Common myeloid progenitor, CD34-positive (primary cell): ENCODE measurements at regions not wholly inside any gene's neighbourhood (a gene's known extent, or its start where the extent isn't known, plus 50 kb on each side); places are given as distances from the start of the nearest gene placed in this dataset.

ENCODE experiments used
- CTCF ChIA-PET: fragments of 350-600 bp; sonication (Branson Sonifier 250); formaldehyde crosslinking; loops from one replicate; lab custom pipeline; 2021; ENCODE audit warnings: antibody characterized with exemption; lab: Charles Lee
- POLR2A ChIA-PET: fragments of 350-600 bp; sonication (Branson Sonifier 250); formaldehyde crosslinking; loops from one replicate; lab custom pipeline; 2021; ENCODE audit warnings: antibody characterized with exemption; lab: Charles Lee
- DNase-seq, 3 donors: peaks; one replicate each; pipeline versions ENCODE4 v3.0.0 to v3.0.0-alpha.2; 2013
- H3K27ac ChIP-seq, 2 experiments: 1 replicate in 1 of 2; 2 replicates in 1 of 2; pipeline ENCODE4 v1.7.0; 2013; ENCODE audit warnings: inconsistent platforms in 2 of 2, low read length in 2 of 2, mild to moderate bottlenecking in 2 of 2, low read depth in 1 of 2, moderate library complexity in 1 of 2; ENCODE audit not compliant: severe bottlenecking in 2 of 2, insufficient read depth in 1 of 2, poor library complexity in 1 of 2
- H3K27me3 ChIP-seq, 5 experiments: replicated peaks in 2 of 5; 1 replicate in 3 of 5; 2 replicates in 2 of 5; pipeline versions ENCODE4 v1.6.1 to v1.7.0; 2013; ENCODE audit warnings: low read length in 4 of 5, mild to moderate bottlenecking in 2 of 5, moderate library complexity in 2 of 5, inconsistent platforms in 1 of 5; ENCODE audit not compliant: insufficient read depth in 5 of 5, control insufficient read depth in 4 of 5
- H3K36me3 ChIP-seq, 4 experiments: 1 replicate in 2 of 4; 2 replicates in 2 of 4; pipeline versions ENCODE4 v1.6.1 to v1.7.0; 2013; ENCODE audit warnings: low read length in 3 of 4, control low read depth in 1 of 4, mild to moderate bottlenecking in 1 of 4; ENCODE audit not compliant: control insufficient read depth in 4 of 4, insufficient read depth in 4 of 4
- H3K4me1 ChIP-seq, 4 experiments: 1 replicate in 3 of 4; 2 replicates in 1 of 4; pipeline versions ENCODE4 v1.6.1 to v1.7.1; 2013; ENCODE audit warnings: low read length in 3 of 4, mild to moderate bottlenecking in 3 of 4, control low read depth in 1 of 4, inconsistent platforms in 1 of 4, moderate library complexity in 1 of 4; ENCODE audit not compliant: control insufficient read depth in 4 of 4, insufficient read depth in 4 of 4; ENCODE audit errors: control extremely low read depth in 1 of 4
- H3K4me3 ChIP-seq, 7 experiments: 1 replicate in 4 of 7; 2 replicates in 3 of 7; pipeline versions ENCODE4 v1.5.1 to v1.7.0; 2013; ENCODE audit warnings: mild to moderate bottlenecking in 7 of 7, low read length in 6 of 7, moderate library complexity in 6 of 7, inconsistent platforms in 2 of 7, low read depth in 2 of 7, control low read depth in 1 of 7; ENCODE audit not compliant: insufficient read depth in 4 of 7, control insufficient read depth in 1 of 7; ENCODE audit errors: extremely low read depth in 1 of 7
- H3K9me3 ChIP-seq, 5 experiments: 1 replicate in 4 of 5; 2 replicates in 1 of 5; pipeline versions ENCODE4 v1.6.1 to v1.7.1; 2013; ENCODE audit warnings: low read length in 4 of 5, mild to moderate bottlenecking in 2 of 5, inconsistent platforms in 1 of 5, low read depth in 1 of 5, moderate library complexity in 1 of 5; ENCODE audit not compliant: control insufficient read depth in 4 of 5, insufficient read depth in 2 of 5; ENCODE audit errors: control extremely low read depth in 1 of 5
- WGBS: methylation state at CpG from one replicate; pipeline ENCODE4 v1.1.5; 2013; ENCODE audit not compliant: insufficient coverage; 5-methylcytosine and 5-hydroxymethylcytosine counted together

DNA sequence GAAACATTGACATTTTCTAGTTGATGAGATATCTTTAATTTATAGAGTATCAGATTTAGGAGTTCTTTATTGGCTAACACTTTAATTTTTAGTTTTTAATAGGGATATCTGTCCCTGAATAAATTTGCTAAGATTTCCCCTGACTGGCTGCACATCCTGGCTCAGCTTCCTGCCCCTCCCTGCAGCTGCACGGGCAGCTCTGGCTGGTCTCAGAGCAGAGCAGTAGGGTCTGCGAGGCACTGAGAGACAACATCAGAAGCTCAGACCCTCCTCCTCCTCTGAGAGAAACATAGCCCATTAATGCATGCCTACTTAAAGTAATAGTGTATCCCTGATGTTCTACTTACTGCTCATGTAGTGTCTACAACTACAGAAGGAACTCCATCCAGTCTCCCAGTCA is 139.2 kb downstream of the TNFSF13B start:
- Histone ChIP-seq H3K4me3 (no peak overlapping the region), H3K27ac (peak overlapping the region in 1 of 2 experiments; percentile 22), H3K27me3 (no peaks in the 10 kb centered on the region), H3K36me3 (no peaks in the 10 kb centered on the region), H3K9me3 (no peaks in the 10 kb centered on the region), H3K4me1 (peaks cover 6 to 38% (median 20%) of the 10 kb centered on the region in 4 experiments)
- 0% methylated on average over 2 of the region's 2 CpGs for WGBS
- DNase-seq, result peak in 2 of 3 donors; percentile 12 to 33
- POLR2A ChIA-PET, result no interaction called here
- CTCF ChIA-PET, result interaction anchor here (1.0 kb wide), 1 partner anchor 9 kb away, joined by 3 read pairs; no protein-coding TSS in a partner anchor

DNA sequence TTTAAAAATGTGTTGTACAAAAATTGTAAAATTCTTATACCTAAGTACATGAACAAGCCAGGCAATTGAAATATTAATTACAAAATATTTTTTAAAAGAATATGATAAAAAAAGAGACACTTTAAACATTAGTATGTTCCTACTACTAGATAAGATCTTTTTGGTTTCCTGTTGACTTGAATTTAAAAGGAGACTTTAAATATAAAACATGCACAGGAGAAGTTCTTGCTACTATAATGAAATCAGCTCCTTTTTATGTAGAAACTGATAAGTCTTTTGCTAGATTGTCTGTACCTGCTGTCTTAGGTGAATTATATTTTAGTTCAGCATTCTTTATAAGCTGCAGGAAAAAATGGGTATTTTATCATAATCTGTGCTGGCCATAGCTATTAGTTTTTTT is 140.2 kb downstream of the TNFSF13B start:
- no peaks in the 10 kb centered on the region for H3K36me3 ChIP-seq
- DNase-seq, result no peak
- peak overlapping the region in 1 of 7 experiments; percentile 12 for H3K4me3 ChIP-seq
- CTCF ChIA-PET, result interaction anchor here (1.0 kb wide), 1 partner anchor 8 kb away, joined by 3 read pairs; no protein-coding TSS in a partner anchor
- H3K9me3 ChIP-seq, result no peaks in the 10 kb centered on the region
- POLR2A ChIA-PET, result no interaction called here
- H3K4me1 ChIP-seq, result peaks cover 6 to 38% (median 19%) of the 10 kb centered on the region in 4 experiments
- peak overlapping the region in 1 of 2 experiments; percentile 22 for H3K27ac ChIP-seq
- H3K27me3 ChIP-seq, result no peaks in the 10 kb centered on the region

DNA sequence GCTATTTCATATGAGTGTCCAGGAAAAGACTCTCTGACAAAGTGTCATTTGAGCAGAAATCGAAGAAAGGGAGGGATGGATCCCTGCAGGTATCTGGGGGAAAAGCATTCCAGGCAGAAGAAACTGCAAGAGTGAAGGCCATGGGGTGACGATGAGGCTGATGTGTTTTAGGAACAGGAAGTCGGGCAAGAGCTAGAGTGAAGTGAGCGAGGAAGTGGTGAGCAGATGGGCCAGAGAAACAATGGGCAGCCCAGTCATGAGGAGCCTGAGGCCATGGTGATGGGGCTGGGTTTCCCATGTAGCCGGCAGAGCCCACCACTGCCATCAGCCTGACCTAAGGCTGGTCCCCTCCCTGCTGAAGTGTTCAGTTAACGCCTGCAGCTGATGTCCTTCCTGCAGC is 150.2 kb downstream of the TNFSF13B start:
- H3K27ac ChIP-seq, result no peak overlapping the region
- ChIA-PET CTCF (interaction anchor here (1.1 kb wide), 1 partner anchor 30 kb away, joined by 4 read pairs; no protein-coding TSS in a partner anchor), POLR2A (no interaction called here)
- H3K9me3 ChIP-seq, result peaks cover 0 to 3% (median 0%) of the 10 kb centered on the region in 5 experiments
- peak in 2 of 3 donors; percentile 14 to 44 for DNase-seq
- peaks cover 2 to 16% (median 8%) of the 10 kb centered on the region in 4 experiments for H3K4me1 ChIP-seq
- H3K36me3 ChIP-seq, result no peaks in the 10 kb centered on the region
- H3K27me3 ChIP-seq, result no peaks in the 10 kb centered on the region
- 62% methylated on average over 6 of the region's 6 CpGs for WGBS
- no peak overlapping the region for H3K4me3 ChIP-seq

DNA sequence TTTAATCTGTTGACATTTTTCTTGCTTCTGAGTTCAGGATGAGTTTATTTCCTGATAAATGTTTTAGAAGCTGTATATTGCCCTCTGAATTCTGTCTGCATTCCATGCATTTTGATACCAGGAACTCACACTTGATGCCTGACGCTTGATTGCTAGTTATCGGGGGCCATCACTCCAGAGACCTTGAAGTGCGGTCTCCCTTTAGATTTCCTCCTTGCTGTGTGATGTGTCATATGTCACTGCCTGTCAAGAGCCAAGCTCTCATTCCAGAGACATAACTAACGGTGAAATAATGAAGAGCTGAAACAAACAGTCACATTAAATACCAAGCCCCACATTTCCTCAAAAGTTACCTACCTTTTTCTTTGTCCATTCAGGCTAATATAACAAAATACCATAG is 155.5 kb downstream of the TNFSF13B start:
- Histone ChIP-seq H3K9me3 (no peaks in the 10 kb centered on the region), H3K4me3 (no peak overlapping the region), H3K4me1 (peaks cover 0 to 2% (median 0%) of the 10 kb centered on the region in 4 experiments), H3K27me3 (no peaks in the 10 kb centered on the region), H3K27ac (no peak overlapping the region), H3K36me3 (no peaks in the 10 kb centered on the region)
- DNase-seq, result no peak
- ChIA-PET CTCF (no interaction called here), POLR2A (no interaction called here)
- 100% methylated on average over 3 of the region's 4 CpGs for WGBS

DNA sequence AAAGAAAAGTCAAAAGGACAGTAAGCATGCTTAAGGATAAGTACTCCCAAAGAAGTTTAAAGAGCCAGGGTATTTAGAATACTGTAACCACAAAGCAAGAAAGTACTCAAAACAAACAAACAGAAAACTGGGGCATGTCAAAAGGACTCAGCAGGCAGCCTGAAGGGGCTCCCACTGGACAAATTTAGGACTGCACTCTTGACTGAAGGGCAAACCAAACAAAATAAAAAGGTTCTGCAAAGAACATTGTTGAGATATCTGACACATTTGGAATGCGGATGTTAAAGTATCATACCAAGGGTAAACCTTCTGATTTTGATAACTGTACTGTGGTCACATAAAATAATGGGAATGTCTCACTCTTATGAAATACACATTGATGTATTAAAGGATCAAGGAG is 157.4 kb downstream of the TNFSF13B start:
- Histone ChIP-seq H3K36me3 (no peaks in the 10 kb centered on the region), H3K27me3 (no peaks in the 10 kb centered on the region), H3K4me1 (no peaks in the 10 kb centered on the region), H3K27ac (no peak overlapping the region), H3K9me3 (no peaks in the 10 kb centered on the region), H3K4me3 (no peak overlapping the region)
- DNase-seq, result no peak
- ChIA-PET CTCF (no interaction called here), POLR2A (no interaction called here)
- WGBS, result no CpG with 5 or more reads among the region's 1 CpG

DNA sequence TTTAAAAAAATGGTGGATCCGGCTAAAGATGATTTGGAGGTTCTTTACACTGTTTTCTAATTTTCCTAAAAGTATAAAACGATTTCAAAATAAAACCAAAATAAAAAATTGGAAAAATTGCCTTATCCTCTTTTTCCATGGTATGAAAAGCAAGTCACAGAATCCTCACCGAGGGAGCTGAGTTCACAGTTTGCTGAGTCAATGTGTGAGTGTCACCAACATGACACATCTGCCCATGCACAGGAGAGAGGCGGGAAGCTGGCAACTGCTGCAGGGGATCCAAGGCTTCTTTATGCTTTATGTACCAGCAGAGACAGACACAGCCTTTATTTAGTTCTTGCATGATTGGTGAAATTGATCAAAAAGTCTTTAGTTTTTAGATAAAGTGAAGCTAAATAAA is 157.8 kb downstream of the TNFSF13B start:
- no peaks in the 10 kb centered on the region for H3K27me3 ChIP-seq
- no peak for DNase-seq
- H3K9me3 ChIP-seq, result no peaks in the 10 kb centered on the region
- H3K36me3 ChIP-seq, result no peaks in the 10 kb centered on the region
- no peak overlapping the region for H3K4me3 ChIP-seq
- no peak overlapping the region for H3K27ac ChIP-seq
- ChIA-PET POLR2A (no interaction called here), CTCF (interaction anchor here (1.2 kb wide), 1 partner anchor 32 kb away, joined by 3 read pairs; no protein-coding TSS in a partner anchor)
- no peaks in the 10 kb centered on the region for H3K4me1 ChIP-seq
- 71% methylated on average over 2 of the region's 4 CpGs for WGBS

DNA sequence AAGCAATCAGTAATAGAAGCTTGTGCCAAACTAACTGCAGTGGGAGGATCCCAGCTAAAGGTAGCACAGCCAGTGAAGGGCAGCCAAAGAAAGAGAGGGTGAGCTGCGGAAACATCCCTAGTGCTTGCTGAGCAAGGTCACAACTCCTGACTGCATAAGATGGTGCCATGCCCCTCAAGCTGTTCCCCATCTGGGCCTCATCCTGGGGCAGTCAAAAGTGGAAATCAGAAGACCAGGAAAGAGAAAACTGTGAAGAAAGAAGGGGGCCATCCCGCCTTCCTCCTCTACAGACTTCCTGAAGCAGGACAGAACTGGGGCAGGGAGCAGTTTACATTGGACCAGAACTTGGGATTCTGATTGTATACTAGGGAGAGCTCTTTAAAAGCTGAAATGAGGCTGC is 159.2 kb downstream of the TNFSF13B start:
- Histone ChIP-seq H3K36me3 (no peaks in the 10 kb centered on the region), H3K4me3 (no peak overlapping the region), H3K27me3 (no peaks in the 10 kb centered on the region), H3K9me3 (no peaks in the 10 kb centered on the region), H3K4me1 (no peaks in the 10 kb centered on the region), H3K27ac (no peak overlapping the region)
- 100% methylated on average over 2 of the region's 2 CpGs for WGBS
- ChIA-PET CTCF (no interaction called here), POLR2A (interaction anchor here (0.6 kb wide), 1 partner anchor 92 kb away, joined by 4 read pairs; no protein-coding TSS in a partner anchor)
- no peak for DNase-seq
